Neural cell (in vitro differentiated cells): ENCODE measurements at regions not wholly inside any gene's neighbourhood (a gene's known extent, or its start where the extent isn't known, plus 50 kb on each side); places are given as distances from the start of the nearest gene placed in this dataset.

Experiments used
- CTCF ChIP-seq: fragments of 450-650 bp; IDR thresholded peaks from 2 replicates; pipeline ENCODE4 v1.5.1; 2014; ENCODE audit warnings: antibody characterized with exemption, mild to moderate bottlenecking, moderate library complexity; ENCODE audit not compliant: poor library complexity, severe bottlenecking
- EP300 ChIP-seq: fragments of 450-650 bp; conservative IDR thresholded peaks from 2 replicates; pipeline ENCODE4 v1.6.1; 2014; ENCODE audit warnings: antibody characterized with exemption, mild to moderate bottlenecking, moderate library complexity; ENCODE audit not compliant: poor library complexity, severe bottlenecking
- EZH2 ChIP-seq: fragments of 200-600, 300-800 bp; shearing (Covaris generic), sonication (generic); IDR thresholded peaks from 2 replicates; pipeline ENCODE4 v1.6.1; 2014; ENCODE audit warnings: antibody characterized with exemption, low read length, borderline replicate concordance, mild to moderate bottlenecking; ENCODE audit not compliant: insufficient read depth, poor library complexity, severe bottlenecking
- MXI1 ChIP-seq: fragments of 450-650 bp; conservative IDR thresholded peaks from 2 replicates; pipeline ENCODE4 v1.6.1; 2014; ENCODE audit warnings: antibody characterized with exemption, mild to moderate bottlenecking; ENCODE audit not compliant: poor library complexity, severe bottlenecking
- POLR2AphosphoS5 ChIP-seq: IDR thresholded peaks from 2 replicates; pipeline ENCODE4 v1.6.1; 2012
- RAD21 ChIP-seq: fragments of 450-650 bp; conservative IDR thresholded peaks from 2 replicates; pipeline ENCODE4 v1.6.1; 2014; ENCODE audit warnings: antibody characterized with exemption, mild to moderate bottlenecking, moderate library complexity
- SMC3 ChIP-seq: fragments of 450-650 bp; conservative IDR thresholded peaks from 2 replicates; pipeline ENCODE4 v1.6.1; 2014; ENCODE audit warnings: antibody characterized with exemption, mild to moderate bottlenecking, moderate library complexity; ENCODE audit not compliant: poor library complexity
- TAF1 ChIP-seq: IDR thresholded peaks from 2 replicates; pipeline ENCODE4 v1.6.1; 2012; ENCODE audit warnings: low read depth
- TF ChIP-seq, protein P1 (sequence below): IDR thresholded peaks from 2 replicates; pipeline ENCODE4 v1.6.1; 2012; ENCODE audit warnings: borderline replicate concordance

DNA sequence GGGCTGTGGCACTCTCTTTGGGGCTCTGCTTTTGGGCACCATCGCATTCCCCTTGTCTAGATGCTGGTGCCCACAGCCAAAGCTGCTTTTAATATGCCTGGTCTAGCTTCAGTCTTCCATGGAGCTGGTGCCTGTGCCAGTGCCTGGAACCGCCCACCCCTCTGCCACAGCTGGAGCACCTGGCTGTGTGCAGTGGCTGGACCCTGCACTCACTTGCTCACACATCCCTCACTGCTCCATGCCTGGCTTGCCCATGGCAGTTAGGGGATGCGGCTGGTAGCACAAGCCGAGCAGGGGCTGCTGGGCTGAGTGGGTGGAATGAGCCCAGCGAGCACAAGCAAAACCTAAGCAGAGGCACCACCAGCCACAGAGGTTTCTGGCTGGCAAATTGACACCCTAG is 1145.9 kb upstream of the LRRTM3 start:
- no peak for TF ChIP-seq POLR2AphosphoS5
- TF ChIP-seq EZH2 = no peak
- TF ChIP-seq CTCF = no peak
- TF ChIP-seq RAD21 = no peak
- TF ChIP-seq SMC3 = no peak
- TF ChIP-seq EP300 = no peak
- no peak for TF ChIP-seq MXI1
- no peak for TF ChIP-seq TAF1
- TF ChIP-seq, protein P1, sequence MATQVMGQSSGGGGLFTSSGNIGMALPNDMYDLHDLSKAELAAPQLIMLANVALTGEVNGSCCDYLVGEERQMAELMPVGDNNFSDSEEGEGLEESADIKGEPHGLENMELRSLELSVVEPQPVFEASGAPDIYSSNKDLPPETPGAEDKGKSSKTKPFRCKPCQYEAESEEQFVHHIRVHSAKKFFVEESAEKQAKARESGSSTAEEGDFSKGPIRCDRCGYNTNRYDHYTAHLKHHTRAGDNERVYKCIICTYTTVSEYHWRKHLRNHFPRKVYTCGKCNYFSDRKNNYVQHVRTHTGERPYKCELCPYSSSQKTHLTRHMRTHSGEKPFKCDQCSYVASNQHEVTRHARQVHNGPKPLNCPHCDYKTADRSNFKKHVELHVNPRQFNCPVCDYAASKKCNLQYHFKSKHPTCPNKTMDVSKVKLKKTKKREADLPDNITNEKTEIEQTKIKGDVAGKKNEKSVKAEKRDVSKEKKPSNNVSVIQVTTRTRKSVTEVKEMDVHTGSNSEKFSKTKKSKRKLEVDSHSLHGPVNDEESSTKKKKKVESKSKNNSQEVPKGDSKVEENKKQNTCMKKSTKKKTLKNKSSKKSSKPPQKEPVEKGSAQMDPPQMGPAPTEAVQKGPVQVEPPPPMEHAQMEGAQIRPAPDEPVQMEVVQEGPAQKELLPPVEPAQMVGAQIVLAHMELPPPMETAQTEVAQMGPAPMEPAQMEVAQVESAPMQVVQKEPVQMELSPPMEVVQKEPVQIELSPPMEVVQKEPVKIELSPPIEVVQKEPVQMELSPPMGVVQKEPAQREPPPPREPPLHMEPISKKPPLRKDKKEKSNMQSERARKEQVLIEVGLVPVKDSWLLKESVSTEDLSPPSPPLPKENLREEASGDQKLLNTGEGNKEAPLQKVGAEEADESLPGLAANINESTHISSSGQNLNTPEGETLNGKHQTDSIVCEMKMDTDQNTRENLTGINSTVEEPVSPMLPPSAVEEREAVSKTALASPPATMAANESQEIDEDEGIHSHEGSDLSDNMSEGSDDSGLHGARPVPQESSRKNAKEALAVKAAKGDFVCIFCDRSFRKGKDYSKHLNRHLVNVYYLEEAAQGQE = no peak
